ENCODE measurements at regions not wholly inside any gene's neighbourhood (a gene's known extent, or its start where the extent isn't known, plus 50 kb on each side); places are given as distances from the start of the nearest gene placed in this dataset.

DNA sequence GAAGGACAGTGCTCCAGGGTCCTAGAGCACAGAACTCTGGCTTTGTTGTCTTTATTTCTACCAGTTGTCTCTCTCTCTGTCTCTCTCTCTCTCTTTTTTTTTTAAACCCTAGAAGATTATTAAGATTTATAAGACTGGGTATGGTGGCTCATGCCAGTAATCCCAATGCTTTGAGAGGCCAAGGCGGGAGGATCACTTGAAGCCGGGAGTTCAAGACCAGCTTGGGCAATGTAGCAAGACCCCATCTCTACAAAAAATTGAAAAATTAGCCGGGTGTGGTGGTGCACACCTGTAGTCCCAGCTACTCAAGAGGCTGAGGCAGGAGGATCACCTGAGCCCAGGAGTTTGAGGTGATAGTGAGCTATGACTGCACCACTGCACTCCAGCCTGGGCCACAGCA is 65.0 kb upstream of the ABL1 start:
- TF ChIP-seq RXRA (IDR thresholded peaks at IDR 0.05): no peak
- TF ChIP-seq REST (IDR thresholded peaks at IDR 0.05): no peak
- no peak for TF ChIP-seq ATF3 (IDR thresholded peaks at IDR 0.05)
- no peak for TF ChIP-seq TAF1 (conservative IDR thresholded peaks at IDR 0.05)
- no peak for TF ChIP-seq SP1 (IDR thresholded peaks at IDR 0.05)
- TF ChIP-seq FOXA2 (IDR thresholded peaks at IDR 0.05): no peak
- TF ChIP-seq EGR1 (IDR thresholded peaks at IDR 0.05; ENCODE audit: low read depth in 2 of 2): no peak
- H3K36me3 ChIP-seq (ENCODE audit: control insufficient read depth in 4 of 4, insufficient read depth in 3 of 4, low read depth in 1 of 4, low read length in 3 of 4): no peaks in the 10 kb centered on the region
- 64% methylated on average over 3 of the region's 3 CpGs for WGBS
- H3K27me3 ChIP-seq (ENCODE audit: control insufficient read depth in 4 of 4, insufficient read depth in 4 of 4, low read length in 3 of 4): no peaks in the 10 kb centered on the region
- no peak overlapping the region for H3K4me3 ChIP-seq (ENCODE audit: low read depth in 1 of 3, low read length in 3 of 3)
- no peaks in the 10 kb centered on the region for H3K9me3 ChIP-seq (ENCODE audit: control insufficient read depth in 4 of 4, low read length in 3 of 4)
- peaks cover 0 to 28% (median 10%) of the 10 kb centered on the region in 4 donors for H3K4me1 ChIP-seq (ENCODE audit: control insufficient read depth in 4 of 4, insufficient read depth in 4 of 4, low read length in 3 of 4)
- no peak overlapping the region for H3K9ac ChIP-seq (ENCODE audit: low read depth in 1 of 2, low read length in 2 of 2)
- H3K27ac ChIP-seq (ENCODE audit: low read depth in 1 of 2, low read length in 2 of 2): no peak overlapping the region
- no peak for DNase-seq (ENCODE audit: low spot score)

GRCh38 chr9:130770679-130771442 is 64.2 kb upstream of the ABL1 start:
- Histone ChIP-seq H3K4me1 (ENCODE audit: control insufficient read depth in 4 of 4, insufficient read depth in 4 of 4, low read length in 3 of 4) (peaks cover 0 to 26% (median 10%) of the 10 kb centered on the region in 4 donors), H3K27ac (ENCODE audit: low read depth in 1 of 2, low read length in 2 of 2) (no peak overlapping the region), H3K36me3 (ENCODE audit: control insufficient read depth in 4 of 4, insufficient read depth in 3 of 4, low read depth in 1 of 4, low read length in 3 of 4) (no peaks in the 10 kb centered on the region), H3K9ac (ENCODE audit: low read depth in 1 of 2, low read length in 2 of 2) (no peak overlapping the region), H3K9me3 (ENCODE audit: control insufficient read depth in 4 of 4, low read length in 3 of 4) (no peaks in the 10 kb centered on the region), H3K27me3 (ENCODE audit: control insufficient read depth in 4 of 4, insufficient read depth in 4 of 4, low read length in 3 of 4) (no peaks in the 10 kb centered on the region), H3K4me3 (ENCODE audit: low read depth in 1 of 3, low read length in 3 of 3) (no peak overlapping the region)
- TF ChIP-seq RAD21 (IDR thresholded peaks at IDR 0.05): peak; percentile 88 to 90
- TF ChIP-seq CTCF (IDR thresholded peaks at IDR 0.05; ENCODE audit: low read depth, low read length, missing input control): peak; percentile 55
- no peak for TF ChIP-seq HNF4G (IDR thresholded peaks at IDR 0.05)
- WGBS: 70% methylated on average over 2 of the region's 2 CpGs
- DNase-seq (ENCODE audit: low spot score): no peak

DNA sequence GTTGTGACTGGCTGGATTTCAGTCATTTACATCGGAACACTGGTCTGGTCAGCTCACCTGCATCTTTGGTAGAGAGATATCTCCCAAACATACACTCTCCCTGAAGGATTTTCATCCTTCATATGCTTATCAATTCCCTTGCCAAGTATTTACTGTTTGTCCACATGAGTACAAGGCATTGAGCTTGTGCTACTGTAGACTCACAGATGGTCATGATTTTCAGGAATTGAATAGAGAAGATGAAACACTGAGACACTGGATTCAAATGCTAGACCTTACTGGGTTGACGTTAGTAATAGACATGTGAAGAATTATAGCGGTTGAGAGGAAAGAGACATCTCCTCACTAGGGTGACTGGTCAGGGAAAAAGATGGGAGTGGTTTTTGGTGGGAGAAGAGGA is 62.9 kb upstream of the ABL1 start:
- no peak overlapping the region for H3K27ac ChIP-seq (ENCODE audit: low read depth in 1 of 2, low read length in 2 of 2)
- peaks cover 0 to 19% (median 7%) of the 10 kb centered on the region in 4 donors for H3K4me1 ChIP-seq (ENCODE audit: control insufficient read depth in 4 of 4, insufficient read depth in 4 of 4, low read length in 3 of 4)
- no peak overlapping the region for H3K9ac ChIP-seq (ENCODE audit: low read depth in 1 of 2, low read length in 2 of 2)
- no peaks in the 10 kb centered on the region for H3K36me3 ChIP-seq (ENCODE audit: control insufficient read depth in 4 of 4, insufficient read depth in 3 of 4, low read depth in 1 of 4, low read length in 3 of 4)
- no peaks in the 10 kb centered on the region for H3K9me3 ChIP-seq (ENCODE audit: control insufficient read depth in 4 of 4, low read length in 3 of 4)
- 88% methylated on average over 3 of the region's 3 CpGs for WGBS
- DNase-seq (ENCODE audit: low spot score): no peak
- no peaks in the 10 kb centered on the region for H3K27me3 ChIP-seq (ENCODE audit: control insufficient read depth in 4 of 4, insufficient read depth in 4 of 4, low read length in 3 of 4)
- H3K4me3 ChIP-seq (ENCODE audit: low read depth in 1 of 3, low read length in 3 of 3): no peak overlapping the region
- no peak for TF ChIP-seq GABPA (IDR thresholded peaks at IDR 0.05 in 1 of 2, conservative IDR thresholded peaks at IDR 0.05 in 1 of 2)
- no peak for TF ChIP-seq RXRA (IDR thresholded peaks at IDR 0.05)
- TF ChIP-seq SP1 (IDR thresholded peaks at IDR 0.05): no peak
- TF ChIP-seq FOXA1 (IDR thresholded peaks at IDR 0.05): no peak
- TF ChIP-seq JUND (IDR thresholded peaks at IDR 0.05): no peak
- TF ChIP-seq ATF3 (IDR thresholded peaks at IDR 0.05): no peak
- no peak for TF ChIP-seq TAF1 (conservative IDR thresholded peaks at IDR 0.05)
- TF ChIP-seq CTCF (IDR thresholded peaks at IDR 0.05; ENCODE audit: low read depth, low read length, missing input control): no peak
- no peak for TF ChIP-seq REST (IDR thresholded peaks at IDR 0.05)
